ENCODE measurements at regions not wholly inside any gene's neighbourhood (a gene's known extent, or its start where the extent isn't known, plus 50 kb on each side); places are given as distances from the start of the nearest gene placed in this dataset.

GRCh38 chr3:81040107-81040506 lies 721.3 kb downstream of the GBE1 start:
- DNase-seq (ENCODE audit: insufficient read length): no peak
- FAIRE-seq: no peak
- TF ChIP-seq POLR2AphosphoS5 (IDR thresholded peaks at IDR 0.05; ENCODE audit: low read depth, low read length) (no peak), TAF1 (IDR thresholded peaks at IDR 0.05; ENCODE audit: borderline replicate concordance, low read depth, low read length) (no peak)

- TF ChIP-seq TAF1 (IDR thresholded peaks at IDR 0.05; ENCODE audit: borderline replicate concordance, low read depth, low read length) (no peak), POLR2A (IDR thresholded peaks at IDR 0.05; ENCODE audit: low read depth, low read length) (no peak), POLR2AphosphoS5 (IDR thresholded peaks at IDR 0.05; ENCODE audit: low read depth, low read length) (no peak)
- FAIRE-seq: no peak
These were observed 727.8 kb downstream of the GBE1 start for GRCh38 chr3:81033684-81034083.

GRCh38 chr3:81033185-81033584 lies 728.3 kb downstream of the GBE1 start:
- no peak for DNase-seq (ENCODE audit: insufficient read length)
- TF ChIP-seq TAF1 (IDR thresholded peaks at IDR 0.05; ENCODE audit: borderline replicate concordance, low read depth, low read length) (no peak), POLR2A (IDR thresholded peaks at IDR 0.05; ENCODE audit: low read depth, low read length) (no peak), POLR2AphosphoS5 (IDR thresholded peaks at IDR 0.05; ENCODE audit: low read depth, low read length) (no peak)
- no peak for FAIRE-seq

More at GRCh38 chr3:81033684-81034083, 727.8 kb downstream of the GBE1 start:
- no peak for DNase-seq (ENCODE audit: insufficient read length)

GRCh38 chr3:81029861-81030260 lies 731.6 kb downstream of the GBE1 start:
- no peak for TF ChIP-seq POLR2AphosphoS5 (IDR thresholded peaks at IDR 0.05; ENCODE audit: low read depth, low read length)
- TF ChIP-seq POLR2A (IDR thresholded peaks at IDR 0.05; ENCODE audit: low read depth, low read length): no peak
- TF ChIP-seq TAF1 (IDR thresholded peaks at IDR 0.05; ENCODE audit: borderline replicate concordance, low read depth, low read length): no peak
- no peak for DNase-seq (ENCODE audit: insufficient read length)
- FAIRE-seq: no peak

- TF ChIP-seq POLR2AphosphoS5 (IDR thresholded peaks at IDR 0.05; ENCODE audit: low read depth, low read length) (no peak), TAF1 (IDR thresholded peaks at IDR 0.05; ENCODE audit: borderline replicate concordance, low read depth, low read length) (no peak), POLR2A (IDR thresholded peaks at IDR 0.05; ENCODE audit: low read depth, low read length) (no peak)
- FAIRE-seq (no peak), DNase-seq (ENCODE audit: insufficient read length) (no peak)
These were observed 734.1 kb downstream of the GBE1 start for GRCh38 chr3:81027344-81027743.

GRCh38 chr3:81024560-81024959 lies 736.9 kb downstream of the GBE1 start:
- no peak for FAIRE-seq
- DNase-seq (ENCODE audit: insufficient read length): no peak
- TF ChIP-seq POLR2AphosphoS5 (IDR thresholded peaks at IDR 0.05; ENCODE audit: low read depth, low read length) (no peak), TAF1 (IDR thresholded peaks at IDR 0.05; ENCODE audit: borderline replicate concordance, low read depth, low read length) (no peak), POLR2A (IDR thresholded peaks at IDR 0.05; ENCODE audit: low read depth, low read length) (no peak)

GRCh38 chr3:81022339-81022738 lies 739.1 kb downstream of the GBE1 start:
- FAIRE-seq: no peak
- DNase-seq (ENCODE audit: insufficient read length): no peak
- TF ChIP-seq POLR2A (IDR thresholded peaks at IDR 0.05; ENCODE audit: low read depth, low read length) (no peak), TAF1 (IDR thresholded peaks at IDR 0.05; ENCODE audit: borderline replicate concordance, low read depth, low read length) (no peak), POLR2AphosphoS5 (IDR thresholded peaks at IDR 0.05; ENCODE audit: low read depth, low read length) (no peak)

GRCh38 chr3:81013360-81013759 lies 748.1 kb downstream of the GBE1 start:
- no peak for FAIRE-seq
- TF ChIP-seq POLR2AphosphoS5 (IDR thresholded peaks at IDR 0.05; ENCODE audit: low read depth, low read length) (no peak), TAF1 (IDR thresholded peaks at IDR 0.05; ENCODE audit: borderline replicate concordance, low read depth, low read length) (no peak), POLR2A (IDR thresholded peaks at IDR 0.05; ENCODE audit: low read depth, low read length) (no peak)
- no peak for DNase-seq (ENCODE audit: insufficient read length)

- DNase-seq (ENCODE audit: insufficient read length): no peak
- TF ChIP-seq POLR2AphosphoS5 (IDR thresholded peaks at IDR 0.05; ENCODE audit: low read depth, low read length) (no peak), TAF1 (IDR thresholded peaks at IDR 0.05; ENCODE audit: borderline replicate concordance, low read depth, low read length) (no peak), POLR2A (IDR thresholded peaks at IDR 0.05; ENCODE audit: low read depth, low read length) (no peak)
- no peak for FAIRE-seq
These were observed 755.5 kb downstream of the GBE1 start for GRCh38 chr3:81005992-81006391.

GRCh38 chr3:81003817-81004216 lies 757.6 kb downstream of the GBE1 start:
- FAIRE-seq (no peak), DNase-seq (ENCODE audit: insufficient read length) (no peak)
- TF ChIP-seq POLR2A (IDR thresholded peaks at IDR 0.05; ENCODE audit: low read depth, low read length) (no peak), TAF1 (IDR thresholded peaks at IDR 0.05; ENCODE audit: borderline replicate concordance, low read depth, low read length) (no peak), POLR2AphosphoS5 (IDR thresholded peaks at IDR 0.05; ENCODE audit: low read depth, low read length) (no peak)

- FAIRE-seq (no peak), DNase-seq (ENCODE audit: insufficient read length) (no peak)
- TF ChIP-seq POLR2A (IDR thresholded peaks at IDR 0.05; ENCODE audit: low read depth, low read length) (no peak), TAF1 (IDR thresholded peaks at IDR 0.05; ENCODE audit: borderline replicate concordance, low read depth, low read length) (no peak), POLR2AphosphoS5 (IDR thresholded peaks at IDR 0.05; ENCODE audit: low read depth, low read length) (no peak)
These were observed 758.3 kb downstream of the GBE1 start for GRCh38 chr3:81003008-81003645.

- TF ChIP-seq TAF1 (IDR thresholded peaks at IDR 0.05; ENCODE audit: borderline replicate concordance, low read depth, low read length): no peak
- TF ChIP-seq POLR2AphosphoS5 (IDR thresholded peaks at IDR 0.05; ENCODE audit: low read depth, low read length): no peak
- no peak for TF ChIP-seq POLR2A (IDR thresholded peaks at IDR 0.05; ENCODE audit: low read depth, low read length)
- FAIRE-seq: no peak
- no peak for DNase-seq (ENCODE audit: insufficient read length)
These were observed 762.0 kb downstream of the GBE1 start for GRCh38 chr3:80999481-80999880.
